ENCODE measurements at regions not wholly inside any gene's neighbourhood (a gene's known extent, or its start where the extent isn't known, plus 50 kb on each side); places are given as distances from the start of the nearest gene placed in this dataset.

- Histone ChIP-seq H3K9ac (replicated peaks; ENCODE audit: extremely low read depth, insufficient read depth, low read length) (no peak overlapping the region), H3K9me3 (replicated peaks; ENCODE audit: control insufficient read depth, insufficient read depth, low read length) (no peaks in the 10 kb centered on the region), H2AFZ (ENCODE audit: low read depth, low read length) (no peak overlapping the region), H3K79me2 (ENCODE audit: control insufficient read depth, insufficient read depth, low read length) (no peaks in the 10 kb centered on the region), H3K4me3 (replicated peaks in 1 of 3; ENCODE audit: insufficient read depth in 1 of 3, low read depth in 1 of 3, low read length in 3 of 3) (no peak overlapping the region), H3K27me3 (ENCODE audit: control insufficient read depth in 2 of 2, insufficient read depth in 2 of 2, low read length in 2 of 2) (no peaks in the 10 kb centered on the region), H3K4me2 (ENCODE audit: insufficient read depth, low read length) (no peak overlapping the region), H3K9me1 (replicated peaks; ENCODE audit: control insufficient read depth, extremely low read depth, insufficient read depth, low read length) (no peaks in the 10 kb centered on the region), H3K36me3 (ENCODE audit: control insufficient read depth in 2 of 2, extremely low read depth in 1 of 2, insufficient read depth in 2 of 2, low read length in 2 of 2) (no peaks in the 10 kb centered on the region), H3K27ac (ENCODE audit: insufficient read depth, low read depth, low read length) (no peak overlapping the region), H4K20me1 (replicated peaks; ENCODE audit: control insufficient read depth, extremely low read depth, insufficient read depth, low read length) (no peaks in the 10 kb centered on the region), H3K4me1 (ENCODE audit: control insufficient read depth, extremely low read depth, insufficient read depth, low read length) (no peaks in the 10 kb centered on the region)
- CTCF ChIA-PET: no interaction called here
- dilution Hi-C loops (cut with MboI; ENCODE audit: extremely low pct_ligation_motif_present, low sequenced_read_pairs) (no loop called here), intact Hi-C loops (cut with micrococcal nuclease) (no loop called here)
- no TSS peak for BruUV-seq (replicated peaks)
- no peak for DNase-seq (ENCODE audit: low read depth, low spot score)
- FAIRE-seq: no peak
- POLR2A ChIA-PET: interaction anchor here (0.6 kb wide), 1 partner anchor 376 kb away, joined by 3 read pairs; no protein-coding TSS in a partner anchor
- TF ChIP-seq JUN (IDR thresholded peaks at IDR 0.05; ENCODE audit: borderline replicate concordance, insufficient read depth, insufficient read length, low read depth): no peak
- no peak for TF ChIP-seq MYC (IDR thresholded peaks at IDR 0.05; ENCODE audit: low read depth, low read length)
- no peak for TF ChIP-seq FOS (IDR thresholded peaks at IDR 0.05; ENCODE audit: borderline replicate concordance, insufficient read depth, low read length)
- TF ChIP-seq GATA2 (IDR thresholded peaks at IDR 0.05; ENCODE audit: insufficient read depth, insufficient read length, low read depth, low read length): no peak
- no peak for TF ChIP-seq EZH2 (IDR thresholded peaks at IDR 0.05; ENCODE audit: borderline replicate concordance, low read depth, low read length, severe bottlenecking)
- TF ChIP-seq CTCF (IDR thresholded peaks at IDR 0.05; ENCODE audit: extremely low read depth in 1 of 2, insufficient read depth in 1 of 2, low read depth in 1 of 2, low read length in 2 of 2): no peak
These were observed 131.1 kb upstream of the ZNF462 start for GRCh38 chr9:106731910-106732309.
